ENCODE measurements at regions not wholly inside any gene's neighbourhood (a gene's known extent, or its start where the extent isn't known, plus 50 kb on each side); places are given as distances from the start of the nearest gene placed in this dataset.
A peak's percentile ranks its signal among the peaks of the same experiment; 100 is the strongest.

DNA sequence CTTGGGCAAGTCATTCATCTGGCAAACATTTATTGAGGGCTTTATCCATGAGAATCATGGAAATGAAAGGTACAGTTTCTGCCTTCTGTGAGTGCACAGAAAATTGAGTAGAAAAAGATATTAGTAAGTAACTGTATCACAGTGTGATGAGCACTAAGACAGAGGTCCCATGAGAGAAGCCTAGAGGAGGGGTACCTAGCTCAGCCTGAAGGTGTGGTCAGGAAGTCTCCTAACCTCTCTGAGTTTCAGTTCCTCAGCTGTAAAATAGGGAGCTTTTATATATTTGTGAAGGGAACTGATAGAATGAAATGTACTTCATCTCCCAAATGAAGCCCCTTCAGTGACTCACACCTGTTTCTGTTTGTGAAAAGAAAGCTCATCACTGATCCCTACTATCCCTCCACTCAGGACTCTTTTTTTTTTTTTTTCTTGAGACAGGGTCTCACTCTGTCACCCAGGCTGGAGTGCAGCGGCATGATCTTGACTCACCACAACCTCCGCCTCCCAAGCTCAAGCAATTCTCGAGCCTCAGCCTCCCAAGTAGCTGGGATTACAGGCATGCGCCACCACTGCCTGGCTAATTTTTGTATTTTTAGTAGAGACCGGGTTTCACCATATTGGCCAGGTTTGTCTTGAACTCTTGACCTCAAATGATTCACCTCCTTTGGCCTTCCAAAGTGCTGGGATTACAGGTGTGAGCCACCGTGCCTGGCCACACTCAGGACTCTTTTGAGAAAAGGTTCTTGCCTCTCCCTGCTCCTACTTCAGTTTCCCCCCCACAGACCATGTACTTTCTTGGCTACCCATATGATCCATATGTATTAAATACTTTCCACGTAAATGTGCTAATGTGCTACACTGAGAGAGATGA lies 93.7 kb upstream of the FUT8 start:
- DNase-seq (ENCODE audit: low read depth in 2 of 2) = no peak

DNA sequence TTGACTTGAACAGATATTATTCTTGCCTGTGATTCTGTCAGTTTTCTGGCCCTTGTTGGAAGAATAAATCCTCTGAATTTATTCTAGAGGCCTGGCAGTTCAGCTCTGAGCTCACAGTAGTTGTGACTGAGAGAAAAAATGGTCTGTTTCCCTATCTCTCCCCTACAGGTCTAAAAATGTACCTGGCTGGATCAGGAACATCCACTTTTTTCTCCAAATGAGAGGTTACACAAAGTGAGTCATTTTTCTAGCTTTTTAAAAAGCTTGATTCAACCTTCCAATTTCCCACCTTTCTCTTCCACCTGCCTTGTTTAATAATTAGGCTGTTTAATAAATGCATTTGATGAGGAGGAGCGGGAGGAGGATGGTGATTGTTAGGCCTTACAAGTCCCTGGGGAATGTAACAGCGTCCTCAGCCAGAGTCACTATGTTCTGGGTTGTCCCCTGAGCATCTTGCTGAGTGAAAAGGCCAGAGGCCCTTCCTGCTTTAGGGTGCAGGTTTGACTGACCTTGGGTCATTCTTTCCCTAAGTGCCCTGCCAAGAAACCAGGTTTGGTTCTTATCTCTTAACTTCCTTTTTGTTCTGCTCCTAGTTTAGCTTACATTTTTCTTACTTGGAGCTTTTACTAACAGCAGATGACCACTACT lies 91.7 kb upstream of the FUT8 start:
- no peak for DNase-seq (ENCODE audit: low read depth in 2 of 2)

DNA sequence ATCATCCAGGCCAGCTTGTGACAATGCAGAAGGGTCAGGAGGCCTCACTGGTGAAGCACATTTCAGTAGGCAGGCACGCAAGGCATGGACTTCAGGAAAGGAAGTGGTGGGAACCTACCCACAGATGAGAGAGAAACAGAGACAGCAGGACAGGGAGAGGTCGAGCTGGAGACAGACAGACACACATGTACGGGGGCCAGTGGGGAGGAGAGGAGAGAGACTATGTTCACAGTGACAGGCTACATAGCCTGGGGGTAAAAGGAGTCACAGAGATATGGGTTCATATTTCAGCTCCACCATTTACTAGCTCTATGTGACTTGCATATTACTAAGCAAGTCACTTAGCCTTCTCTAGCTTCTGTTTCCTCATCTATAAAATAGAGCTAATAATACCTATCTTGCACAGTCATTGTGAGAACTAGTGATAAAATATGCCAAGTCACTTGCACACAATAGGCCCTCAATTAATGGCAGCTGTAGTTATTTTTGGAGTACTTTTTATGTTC lies 91.1 kb upstream of the FUT8 start:
- no peak for DNase-seq (ENCODE audit: low read depth in 2 of 2)

DNA sequence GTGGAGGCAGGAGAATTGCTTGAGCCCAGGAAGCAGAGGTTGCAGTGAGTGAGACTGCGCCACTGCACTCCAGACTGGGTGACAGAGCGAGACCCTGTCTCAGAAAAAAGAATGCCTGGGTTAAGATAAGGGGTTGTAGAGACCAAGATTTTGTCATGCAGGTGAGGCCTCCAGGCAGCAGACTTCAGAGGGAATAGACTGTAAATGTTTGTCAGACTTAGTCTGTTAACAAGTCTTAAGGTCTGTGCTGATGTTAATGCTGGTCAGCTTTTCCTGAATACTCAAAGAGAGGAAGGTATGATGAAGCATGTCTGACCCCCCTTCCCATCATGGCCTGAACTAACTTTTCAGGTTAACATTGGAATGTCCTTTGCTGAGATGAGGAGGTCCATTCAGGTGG lies 83.0 kb upstream of the FUT8 start:
- DNase-seq (ENCODE audit: low read depth in 2 of 2) = no peak

DNA sequence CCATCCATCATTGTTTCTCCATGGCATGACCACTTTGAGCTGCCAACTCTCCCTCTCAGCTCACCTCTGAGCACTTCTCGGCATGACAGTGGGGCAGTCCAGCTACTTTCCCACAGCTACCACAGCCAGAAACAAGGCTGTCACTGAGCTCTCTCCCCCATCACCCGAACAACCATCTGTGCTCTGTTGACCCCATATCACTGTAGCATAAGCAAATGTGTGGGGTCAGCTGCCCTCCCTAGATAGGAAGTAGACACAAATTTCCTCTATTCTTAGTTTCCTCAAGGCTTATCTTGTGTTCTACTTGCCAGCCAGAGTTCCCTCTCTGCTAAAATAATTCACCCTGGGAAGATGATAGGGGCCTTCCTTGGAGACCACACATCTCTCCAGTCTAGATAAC lies 82.6 kb upstream of the FUT8 start:
- DNase-seq (ENCODE audit: low read depth in 2 of 2) = no peak

DNA sequence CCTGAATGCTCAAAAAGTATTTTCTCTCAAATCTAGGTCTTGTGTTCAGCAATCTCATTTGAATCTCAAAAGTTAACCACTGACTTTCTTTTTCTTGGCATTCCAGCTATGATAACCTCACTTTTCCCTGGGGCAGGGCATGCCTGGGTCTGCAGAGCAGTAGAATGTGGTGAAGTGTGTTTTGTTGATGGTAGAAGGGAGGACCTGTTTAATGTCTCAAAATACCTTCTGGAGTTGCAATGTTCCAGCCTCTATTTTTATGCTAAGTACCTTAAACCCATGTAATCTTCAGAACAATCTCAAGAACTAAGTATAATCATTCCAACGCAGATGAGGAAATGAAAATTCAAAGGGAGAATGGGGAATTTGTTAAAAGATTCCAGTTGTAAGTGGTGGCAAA lies 82.1 kb upstream of the FUT8 start:
- DNase-seq (ENCODE audit: low read depth in 2 of 2) = no peak

DNA sequence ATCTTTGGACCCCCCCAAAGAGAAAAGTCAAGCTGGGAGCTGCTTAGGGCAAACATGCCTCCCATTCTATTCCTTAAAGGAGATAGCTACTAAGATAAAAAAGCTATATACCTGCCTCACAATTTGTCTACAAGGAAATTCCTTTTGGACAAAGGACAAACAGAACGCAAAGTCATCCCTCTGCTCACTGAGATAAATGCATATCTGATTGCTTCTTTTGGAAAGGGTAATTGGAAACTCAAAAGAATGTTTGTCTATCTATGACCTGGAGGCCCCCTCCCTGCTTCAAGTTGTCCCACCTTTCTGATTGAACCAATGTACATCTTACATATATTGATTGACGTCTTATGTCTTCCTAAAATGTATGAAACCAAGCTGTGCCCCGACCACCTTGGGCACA lies 80.9 kb upstream of the FUT8 start:
- no peak for DNase-seq (ENCODE audit: low read depth in 2 of 2)

DNA sequence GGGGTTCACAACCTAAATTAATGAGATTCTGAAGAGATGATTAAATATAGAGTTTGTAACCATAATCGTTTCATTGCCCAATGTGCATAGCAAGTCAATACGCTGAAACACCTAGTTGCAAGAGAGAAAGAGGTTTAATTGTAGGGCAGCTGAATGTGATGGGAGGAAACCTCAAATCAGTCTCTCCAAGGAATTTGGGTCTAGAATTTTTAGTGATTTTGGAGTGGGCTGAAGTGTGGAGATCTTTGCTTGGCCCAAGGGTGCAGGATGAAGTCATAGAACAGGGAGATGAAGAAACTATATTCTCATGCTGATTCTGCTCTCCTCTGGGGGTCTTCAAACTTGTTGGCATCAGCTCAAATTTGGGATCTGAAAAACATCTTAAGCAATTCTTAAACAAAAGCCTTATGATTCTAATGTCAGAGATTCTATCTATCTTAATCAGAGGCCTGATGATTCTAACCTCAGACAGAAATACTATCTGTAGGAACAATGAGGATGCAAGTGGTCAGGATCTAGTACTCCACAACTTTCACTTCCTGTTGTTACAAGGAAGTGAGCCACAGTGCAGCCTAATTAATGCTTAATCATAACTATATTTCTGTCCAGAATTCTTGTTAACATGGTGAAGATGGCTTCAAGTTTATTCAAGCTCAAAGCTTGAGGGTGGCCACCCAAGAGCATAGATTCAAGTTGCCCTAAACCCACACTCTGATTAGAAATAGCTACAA lies 80.2 kb upstream of the FUT8 start:
- DNase-seq (ENCODE audit: low read depth in 2 of 2) = no peak

DNA sequence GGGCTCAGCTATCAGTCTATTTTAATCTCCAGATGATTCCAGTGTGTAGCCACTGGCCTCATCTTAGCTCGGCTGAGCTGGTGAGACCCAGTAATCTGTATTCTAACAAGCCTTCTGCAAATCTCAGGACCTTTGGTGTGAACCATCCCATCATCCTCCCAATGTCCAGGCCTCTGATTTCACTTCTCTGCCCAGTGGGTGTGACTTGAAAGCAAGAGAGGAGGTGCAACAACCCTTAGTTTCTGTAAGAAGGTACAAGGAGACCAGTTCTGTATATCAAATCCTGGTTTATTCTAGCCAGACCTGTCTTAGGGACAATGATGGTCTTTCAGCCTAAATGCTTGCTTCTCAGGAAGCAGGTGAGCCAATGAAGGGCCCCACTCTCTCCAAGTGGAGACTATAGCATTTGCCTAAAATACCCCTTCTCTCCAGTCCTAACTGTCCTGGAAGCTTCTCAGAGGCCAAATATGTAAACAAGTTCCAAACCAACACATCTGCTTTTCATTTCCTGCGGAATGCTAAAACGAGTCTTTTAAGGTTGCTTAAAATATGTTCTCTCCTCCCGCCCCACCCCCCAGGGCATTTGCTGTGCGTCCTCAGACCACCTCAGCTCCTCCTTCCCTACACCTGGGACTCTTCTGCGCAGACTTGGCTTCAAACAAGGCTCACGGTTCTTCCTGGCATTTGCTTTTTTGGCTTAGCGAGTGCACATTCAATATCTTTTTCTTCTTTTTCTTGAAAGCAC lies 78.4 kb upstream of the FUT8 start:
- DNase-seq (ENCODE audit: low read depth in 2 of 2) = peak; percentile 92

DNA sequence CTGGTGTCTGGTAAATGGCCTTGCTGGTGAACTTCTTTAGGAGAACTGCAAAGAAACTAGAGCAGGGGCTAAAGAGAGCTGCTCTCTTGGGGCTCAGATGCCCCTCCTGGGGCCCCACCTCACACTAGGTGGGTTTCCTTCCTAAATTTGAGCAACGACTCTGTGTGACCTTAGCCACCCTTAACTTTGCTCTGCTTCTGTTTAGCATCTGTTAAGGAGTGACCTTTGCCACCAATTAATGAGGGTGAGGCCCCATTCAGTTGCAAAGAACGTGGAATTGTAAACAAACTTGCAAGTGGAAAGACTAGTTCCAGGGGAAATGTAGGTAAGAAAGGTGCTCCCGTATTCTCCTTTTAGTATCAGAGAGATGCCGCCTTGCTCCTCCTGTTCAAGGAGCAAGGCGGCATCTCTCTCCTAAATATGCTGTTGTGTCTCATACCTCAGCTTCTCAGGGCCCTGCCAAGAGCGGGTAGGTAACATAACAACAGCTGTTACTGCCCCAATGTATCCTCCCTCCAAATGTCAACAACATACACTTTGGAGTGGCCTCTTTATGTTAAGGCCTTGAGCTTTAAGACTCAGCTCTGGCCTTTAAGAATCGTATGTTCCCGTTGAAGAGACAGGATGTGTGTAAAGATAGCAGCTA lies 77.6 kb upstream of the FUT8 start:
- no peak for DNase-seq (ENCODE audit: low read depth in 2 of 2)

DNA sequence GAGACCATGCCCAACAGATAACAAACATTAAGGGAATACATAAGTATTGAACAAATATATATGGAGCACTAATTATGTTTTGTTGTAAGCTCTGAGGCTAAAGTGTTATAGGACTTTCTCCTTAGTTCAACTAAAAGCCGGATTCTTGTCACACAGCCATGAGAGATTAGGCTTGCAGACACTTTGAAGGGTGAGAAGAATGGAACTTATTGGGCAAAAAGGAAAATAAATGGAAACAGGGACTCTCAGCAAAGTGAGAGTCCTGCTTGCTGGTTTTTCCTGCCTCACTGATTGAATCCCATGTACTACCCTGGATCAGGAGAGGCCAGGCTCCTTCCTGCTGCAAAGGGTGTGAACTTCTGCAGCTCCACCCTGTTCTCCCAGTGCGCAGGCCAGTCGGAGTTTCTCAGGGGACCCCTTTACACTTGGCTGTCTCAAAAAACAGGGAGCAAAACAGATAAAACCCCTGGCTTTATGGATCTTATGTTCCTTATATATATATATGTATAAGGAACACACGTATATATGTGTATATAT lies 77.1 kb upstream of the FUT8 start:
- DNase-seq (ENCODE audit: low read depth in 2 of 2) = no peak

DNA sequence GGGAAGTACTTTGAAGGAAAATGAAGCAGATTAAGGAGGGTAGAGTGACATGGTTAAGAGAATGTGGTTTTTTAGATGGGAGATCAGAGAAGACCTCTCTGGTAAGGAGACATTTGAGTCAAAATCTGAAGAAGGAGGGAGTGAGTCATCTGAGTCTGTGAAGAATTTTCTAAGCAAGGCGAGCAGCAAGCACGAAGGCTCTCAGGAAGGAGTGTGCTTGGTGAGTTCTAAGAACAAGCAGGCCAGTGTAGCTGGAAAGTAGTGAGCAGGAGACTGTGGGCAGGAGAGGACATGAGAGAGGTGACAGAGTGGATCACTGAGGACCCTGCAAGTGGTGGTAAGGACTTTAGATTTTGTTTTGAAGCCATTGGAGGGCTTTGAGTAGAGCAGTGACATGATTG lies 76.3 kb upstream of the FUT8 start:
- DNase-seq (ENCODE audit: low read depth in 2 of 2) = peak in 1 of 2 experiments; percentile 44

DNA sequence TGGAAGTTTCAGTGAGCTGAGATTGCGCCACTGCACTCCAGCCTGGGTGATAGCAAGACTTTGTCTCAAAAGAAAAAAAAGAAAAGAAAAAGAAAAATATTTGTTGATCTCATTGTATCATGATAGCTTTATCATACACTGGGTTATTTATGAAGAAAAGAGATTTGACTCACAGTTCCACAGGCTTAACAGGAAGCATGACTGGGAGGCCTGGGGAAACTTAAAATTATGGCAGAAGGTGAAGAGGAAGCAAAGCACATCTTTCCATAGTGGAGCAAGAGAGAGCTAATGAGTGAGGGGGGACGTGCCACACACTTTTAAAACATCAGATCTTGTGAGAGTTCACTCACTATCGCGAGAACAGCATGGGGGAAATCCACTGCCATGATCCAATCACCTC lies 72.7 kb upstream of the FUT8 start:
- no peak for DNase-seq (ENCODE audit: low read depth in 2 of 2)

DNA sequence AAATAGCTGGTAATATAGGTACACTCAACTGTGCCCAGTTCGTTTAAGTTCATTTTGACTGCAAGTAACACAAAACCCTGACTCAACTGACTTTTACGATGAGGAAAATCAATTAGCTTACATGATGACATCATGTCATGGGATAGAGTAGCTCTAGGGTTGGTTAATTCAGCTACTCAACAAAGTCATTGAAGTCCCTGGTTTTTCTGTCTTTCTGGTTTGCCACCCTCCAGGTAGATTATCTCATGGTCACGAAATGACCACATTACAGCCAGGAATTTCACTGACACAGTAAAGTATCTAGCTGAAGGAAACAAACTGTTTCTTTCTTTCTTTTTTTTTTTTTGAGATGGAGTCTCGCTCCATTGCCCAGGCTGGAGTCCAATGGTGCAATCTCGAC lies 68.5 kb upstream of the FUT8 start:
- no peak for DNase-seq (ENCODE audit: low read depth in 2 of 2)

DNA sequence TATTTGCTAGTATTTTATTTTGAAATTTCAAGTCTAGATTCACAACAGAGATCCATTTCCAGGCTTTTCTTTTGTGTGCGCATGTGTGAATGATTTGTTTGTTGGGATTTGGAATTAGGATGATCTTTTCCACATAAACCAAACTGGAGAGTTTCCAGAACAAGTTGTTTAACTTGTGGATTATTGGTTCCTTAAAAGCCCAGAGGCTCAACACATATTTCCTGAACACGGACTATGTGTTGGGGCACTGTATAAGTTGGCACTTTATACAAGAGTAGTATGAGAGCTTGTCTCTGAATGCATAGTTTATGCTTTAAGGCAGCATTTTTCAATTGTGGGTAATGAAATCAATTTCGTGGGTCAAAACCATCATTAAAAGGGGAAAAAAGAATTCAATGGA lies 67.3 kb upstream of the FUT8 start:
- DNase-seq (ENCODE audit: low read depth in 2 of 2) = no peak

DNA sequence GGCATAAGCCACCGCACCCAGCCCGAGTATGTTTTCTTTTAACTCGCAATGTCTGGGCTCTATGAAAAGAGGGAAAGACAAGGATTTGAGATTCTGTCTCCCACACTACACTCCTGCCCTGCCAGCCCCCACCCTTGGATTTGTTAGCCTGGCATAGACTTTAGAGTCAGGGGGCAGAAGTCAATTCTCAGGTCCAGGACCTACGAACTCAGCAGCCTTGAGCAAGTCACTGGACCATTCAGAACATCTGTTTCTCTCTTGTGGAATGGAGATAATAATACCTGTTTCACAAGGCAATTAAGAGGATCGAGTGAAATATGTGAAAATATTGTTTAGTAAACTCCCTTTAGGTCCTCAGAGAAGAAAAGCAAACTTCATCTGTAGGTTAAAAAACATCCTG lies 66.1 kb upstream of the FUT8 start:
- no peak for DNase-seq (ENCODE audit: low read depth in 2 of 2)

DNA sequence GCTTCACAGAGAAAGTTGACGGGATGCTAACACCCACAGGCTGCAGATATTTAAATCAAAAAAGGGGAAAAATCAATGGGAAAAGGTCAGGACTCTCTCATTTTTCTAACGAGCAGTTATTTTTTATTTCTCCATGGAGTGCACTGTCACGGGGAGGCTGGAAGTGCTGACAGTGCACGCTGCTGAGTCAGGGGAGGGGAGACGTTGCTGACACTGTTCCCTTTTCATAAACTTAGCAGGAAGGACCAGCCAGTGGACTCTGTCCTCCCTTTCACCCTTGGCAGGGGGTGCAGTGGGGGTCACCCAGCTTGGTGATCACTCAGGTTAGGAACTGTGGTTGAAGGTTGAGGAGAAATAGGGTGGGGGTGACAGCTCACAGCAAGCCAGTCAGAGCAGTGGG lies 65.6 kb upstream of the FUT8 start:
- DNase-seq (ENCODE audit: low read depth in 2 of 2) = no peak

DNA sequence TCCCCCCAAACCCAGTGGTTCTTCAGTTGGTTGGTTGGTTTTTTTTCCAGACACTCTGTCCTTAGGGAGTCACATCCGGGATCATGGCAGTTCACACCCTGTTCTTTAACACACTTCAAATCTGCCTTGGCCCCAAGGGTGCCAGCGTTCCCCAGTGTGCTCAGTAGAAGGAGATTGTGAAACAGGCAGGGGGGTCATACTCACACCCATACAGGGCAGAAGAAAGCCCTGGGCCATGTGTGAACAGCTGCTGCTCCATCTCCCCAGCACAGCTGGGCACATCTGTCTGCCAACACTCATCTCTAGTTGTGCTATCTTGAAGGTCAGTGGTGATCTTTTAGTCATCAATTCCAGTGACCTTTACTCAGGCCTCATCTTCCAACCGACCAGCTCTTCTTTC lies 64.4 kb upstream of the FUT8 start:
- no peak for DNase-seq (ENCODE audit: low read depth in 2 of 2)

DNA sequence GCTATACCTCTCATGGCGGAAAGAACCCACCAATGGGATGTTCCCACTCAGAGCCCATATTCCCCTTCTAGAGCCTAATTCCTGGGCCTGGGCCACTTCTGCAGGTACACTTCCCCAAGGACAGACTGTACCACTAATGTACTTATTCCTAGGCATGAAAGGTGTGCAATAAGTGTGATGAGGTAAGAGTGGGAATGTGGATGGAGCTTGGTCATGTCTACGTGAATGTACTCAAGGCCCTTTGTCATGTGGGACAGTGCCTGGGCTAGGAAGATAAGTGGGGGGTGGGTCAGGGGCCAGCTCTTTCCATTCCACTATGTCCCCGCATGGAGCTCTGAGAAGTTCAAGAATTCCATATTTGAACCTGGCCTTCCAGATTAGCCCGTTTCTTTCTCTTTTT lies 63.4 kb upstream of the FUT8 start:
- DNase-seq (ENCODE audit: low read depth in 2 of 2) = no peak

DNA sequence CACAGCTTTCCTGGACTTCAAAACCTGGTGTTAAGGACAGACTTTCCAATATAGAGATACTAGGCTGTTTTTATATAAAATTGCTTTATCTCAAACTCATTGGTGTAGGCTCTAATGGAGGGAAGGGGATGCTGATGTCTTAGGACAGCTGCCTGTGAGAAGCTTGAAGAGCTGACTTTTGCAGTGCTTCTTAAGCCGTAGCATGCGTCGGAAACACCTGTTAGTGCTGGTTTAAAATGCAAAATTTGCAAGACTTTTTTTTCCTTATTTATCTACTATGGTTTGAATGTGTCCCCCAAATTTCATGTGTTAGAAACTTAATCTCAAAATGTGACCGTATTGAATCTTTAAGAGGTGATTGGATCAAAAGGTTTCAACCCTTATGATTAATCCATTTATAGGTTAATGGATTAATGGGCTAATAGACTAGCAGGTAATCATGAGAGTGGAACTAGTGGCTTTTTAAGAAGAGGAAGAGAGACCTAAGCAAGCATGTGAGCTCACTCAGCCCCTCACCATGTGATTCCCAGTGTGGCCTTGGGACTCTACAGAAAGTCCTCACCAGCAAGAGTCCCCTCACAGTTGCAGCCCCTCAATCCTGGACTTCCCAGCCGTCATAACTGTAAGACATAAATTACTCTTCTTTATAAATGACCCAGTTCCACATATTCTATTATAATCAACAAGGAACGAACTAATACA lies 60.9 kb upstream of the FUT8 start:
- no peak for DNase-seq (ENCODE audit: low read depth in 2 of 2)

Measured in fibroblast of skin of left quadriceps (primary cell).